ENCODE measurements at regions not wholly inside any gene's neighbourhood (a gene's known extent, or its start where the extent isn't known, plus 50 kb on each side); places are given as distances from the start of the nearest gene placed in this dataset.

GRCh38 chr2:18924386-18924785 lies 335.0 kb upstream of the NT5C1B start:
- DNase-seq: no peak

GRCh38 chr2:18922276-18922675 lies 332.9 kb upstream of the NT5C1B start:
- no peak for DNase-seq

GRCh38 chr2:18918280-18918679 lies 328.9 kb upstream of the NT5C1B start:
- no peak for DNase-seq

DNA sequence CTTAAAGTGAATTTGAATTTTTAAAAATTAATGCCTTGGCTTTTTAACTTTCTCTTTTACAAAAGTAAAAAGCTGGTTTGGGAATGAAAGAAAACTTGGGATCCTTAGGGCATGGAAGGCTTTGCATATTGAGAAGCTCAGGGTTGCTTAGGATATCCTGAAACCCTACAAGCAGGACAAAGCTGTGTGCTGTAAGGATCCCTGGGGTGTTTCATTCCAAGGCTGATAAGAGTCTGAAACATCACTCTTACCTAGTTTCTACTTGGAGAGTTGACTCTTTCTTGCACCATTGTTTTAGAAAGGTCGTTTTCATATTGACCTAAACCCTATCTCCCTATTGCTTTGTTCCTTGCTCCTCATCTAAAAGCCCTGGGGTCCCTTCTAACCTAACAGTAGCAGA lies 325.9 kb upstream of the NT5C1B start:
- DNase-seq: no peak

DNA sequence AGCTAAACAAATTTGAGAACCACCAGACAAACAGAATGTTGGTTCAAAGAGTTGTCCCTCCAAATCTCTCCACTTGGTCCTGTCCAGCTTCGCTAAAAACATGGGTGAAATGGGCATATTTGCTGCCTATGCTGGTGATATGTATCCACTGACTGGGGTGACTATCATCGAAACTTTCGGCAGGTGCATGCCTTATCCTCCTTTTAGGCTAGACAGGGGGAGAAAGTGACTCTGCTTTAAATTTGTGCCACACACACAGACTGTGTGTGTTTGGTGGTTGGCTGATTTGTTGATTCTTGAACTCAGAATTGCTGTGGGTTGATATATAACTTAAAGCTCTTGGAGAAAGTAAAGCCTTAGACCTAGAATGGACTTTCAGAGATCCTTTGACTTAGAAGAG lies 324.1 kb upstream of the NT5C1B start:
- DNase-seq: no peak

DNA sequence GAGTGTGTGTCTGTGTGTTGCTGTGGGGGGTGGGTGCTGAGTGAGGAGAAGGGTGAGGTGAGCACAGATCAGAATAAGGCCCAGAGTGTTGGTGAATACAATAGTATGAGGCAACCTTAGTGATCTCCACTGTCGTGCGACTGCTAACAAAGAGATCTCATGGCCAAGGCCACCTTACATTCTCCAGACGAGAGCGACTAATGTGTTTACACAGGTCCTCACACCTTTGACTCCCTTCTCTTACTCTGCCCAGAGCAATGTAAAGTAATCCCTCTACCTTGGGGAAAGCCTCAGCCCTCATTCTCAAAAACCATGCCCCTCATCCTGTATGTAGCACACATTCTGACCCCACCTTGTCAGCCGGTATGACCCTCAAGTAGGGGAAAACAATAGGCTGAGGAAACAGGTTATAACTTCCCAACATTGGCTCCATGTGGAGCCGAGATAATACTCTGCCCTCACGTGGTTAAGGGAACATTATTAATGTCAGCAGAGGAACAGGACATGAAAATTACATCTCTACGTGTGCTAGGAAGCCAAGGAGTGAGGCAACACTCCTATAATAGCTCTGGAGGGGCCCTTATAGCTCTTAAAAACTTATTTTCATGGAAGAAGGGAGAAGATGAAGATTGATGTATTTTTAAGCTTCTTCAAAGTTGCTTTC lies 323.0 kb upstream of the NT5C1B start:
- DNase-seq: no peak

DNA sequence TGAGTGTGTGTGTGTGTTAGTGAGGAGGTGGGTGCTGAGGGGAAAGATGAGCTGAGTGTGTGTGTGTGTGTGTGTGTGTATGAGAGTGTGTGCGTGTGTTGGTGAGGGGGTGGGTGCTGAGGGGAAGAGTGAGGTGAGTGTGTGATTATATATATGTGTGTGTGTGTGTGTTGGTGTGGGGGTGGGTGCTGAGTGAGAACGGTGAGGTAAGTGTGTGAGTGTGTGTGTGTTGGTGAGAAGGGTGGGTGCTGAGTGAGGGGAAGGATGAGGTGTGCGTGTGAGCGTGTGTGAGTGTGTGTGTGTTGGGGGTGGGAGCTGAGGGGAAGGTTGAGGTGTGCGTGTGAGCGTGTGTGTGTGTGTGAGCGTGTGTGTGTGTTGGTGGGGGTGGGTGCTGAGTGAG lies 322.0 kb upstream of the NT5C1B start:
- no peak for DNase-seq

DNA sequence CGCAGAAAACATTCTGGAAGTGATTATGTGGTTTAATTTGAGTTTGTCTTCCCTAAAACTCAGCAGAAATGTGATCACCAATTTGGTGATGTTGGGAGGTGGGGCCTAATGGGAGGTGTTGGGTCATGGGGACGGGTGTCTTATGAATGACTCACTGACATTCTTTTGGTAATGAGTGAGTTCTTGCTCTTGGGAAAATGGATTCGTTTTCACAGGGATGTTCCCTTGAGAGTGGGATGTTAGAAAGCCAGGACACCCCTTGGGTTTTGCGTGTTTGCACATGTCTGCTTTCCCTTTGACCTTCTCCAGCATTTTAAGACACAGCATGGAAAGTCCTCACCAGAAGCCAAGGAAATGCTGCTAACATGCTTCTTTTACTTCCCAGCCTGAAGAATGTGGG lies 321.5 kb upstream of the NT5C1B start:
- no peak for DNase-seq

GRCh38 chr2:18907937-18908336 lies 318.6 kb upstream of the NT5C1B start:
- DNase-seq: no peak

DNA sequence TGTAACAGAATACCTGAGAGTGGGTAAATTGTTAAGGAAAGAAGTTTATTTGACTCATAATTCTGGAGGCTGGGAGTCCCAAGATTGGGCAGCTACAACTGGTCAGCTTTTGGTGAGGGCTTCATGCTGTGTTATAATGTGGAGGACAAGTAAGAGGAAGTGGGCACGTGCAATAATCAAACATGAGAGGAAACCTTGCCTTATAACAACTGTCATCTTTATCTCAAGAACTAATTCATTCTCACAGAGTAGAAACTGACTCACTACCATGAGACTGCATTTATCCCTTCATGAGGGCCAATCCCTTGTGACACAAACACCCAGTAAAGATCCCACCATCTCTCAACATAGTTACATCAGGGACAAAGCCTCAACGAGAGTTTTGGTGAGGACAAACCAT lies 318.1 kb upstream of the NT5C1B start:
- DNase-seq: no peak

DNA sequence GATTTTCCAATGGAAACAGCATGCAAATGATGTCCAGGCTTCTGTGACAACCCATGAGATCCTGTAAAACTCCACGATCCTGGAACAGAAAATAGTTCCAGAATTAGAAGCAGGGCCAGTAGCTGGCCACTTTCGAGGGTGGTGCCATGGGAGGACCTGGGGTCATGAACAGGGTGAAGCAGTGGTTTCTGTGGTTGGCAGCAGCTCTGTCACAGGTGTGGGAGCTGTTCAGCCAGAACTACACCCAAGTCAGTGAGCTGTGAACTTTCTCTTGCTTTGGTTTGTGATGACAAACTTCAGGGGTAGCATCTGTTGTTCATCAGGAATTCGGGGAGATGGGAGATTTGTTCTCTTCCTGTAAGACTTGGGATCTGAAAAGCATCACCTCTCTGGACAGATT lies 314.4 kb upstream of the NT5C1B start:
- no peak for DNase-seq

- no peak for DNase-seq
Observed at GRCh38 chr2:18901242-18901641, 311.9 kb upstream of the NT5C1B start.

GRCh38 chr2:18900691-18901141 lies 311.3 kb upstream of the NT5C1B start:
- DNase-seq: no peak

GRCh38 chr2:18899725-18900124 lies 310.4 kb upstream of the NT5C1B start:
- no peak for DNase-seq

DNA sequence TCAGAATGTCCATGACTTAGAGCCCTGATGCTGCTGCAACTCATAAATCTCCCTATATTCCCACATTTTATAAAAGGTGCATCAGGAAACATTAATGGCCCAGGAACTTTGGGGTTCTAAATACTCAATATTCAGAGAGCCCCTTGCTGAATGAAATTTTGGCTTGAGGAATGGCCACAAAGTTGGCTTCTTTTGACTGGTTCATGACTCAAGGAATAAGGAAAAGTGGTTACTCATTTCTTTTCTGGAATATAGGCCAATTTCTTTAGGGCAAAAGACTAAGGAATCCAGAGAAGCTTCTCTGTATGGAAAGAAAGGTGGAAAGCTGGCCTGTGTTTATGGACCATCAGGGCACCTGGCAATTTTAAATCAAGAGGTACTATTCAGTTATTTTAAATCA lies 308.9 kb upstream of the NT5C1B start:
- DNase-seq: no peak

GRCh38 chr2:18896125-18896764 lies 306.9 kb upstream of the NT5C1B start:
- no peak for DNase-seq

DNA sequence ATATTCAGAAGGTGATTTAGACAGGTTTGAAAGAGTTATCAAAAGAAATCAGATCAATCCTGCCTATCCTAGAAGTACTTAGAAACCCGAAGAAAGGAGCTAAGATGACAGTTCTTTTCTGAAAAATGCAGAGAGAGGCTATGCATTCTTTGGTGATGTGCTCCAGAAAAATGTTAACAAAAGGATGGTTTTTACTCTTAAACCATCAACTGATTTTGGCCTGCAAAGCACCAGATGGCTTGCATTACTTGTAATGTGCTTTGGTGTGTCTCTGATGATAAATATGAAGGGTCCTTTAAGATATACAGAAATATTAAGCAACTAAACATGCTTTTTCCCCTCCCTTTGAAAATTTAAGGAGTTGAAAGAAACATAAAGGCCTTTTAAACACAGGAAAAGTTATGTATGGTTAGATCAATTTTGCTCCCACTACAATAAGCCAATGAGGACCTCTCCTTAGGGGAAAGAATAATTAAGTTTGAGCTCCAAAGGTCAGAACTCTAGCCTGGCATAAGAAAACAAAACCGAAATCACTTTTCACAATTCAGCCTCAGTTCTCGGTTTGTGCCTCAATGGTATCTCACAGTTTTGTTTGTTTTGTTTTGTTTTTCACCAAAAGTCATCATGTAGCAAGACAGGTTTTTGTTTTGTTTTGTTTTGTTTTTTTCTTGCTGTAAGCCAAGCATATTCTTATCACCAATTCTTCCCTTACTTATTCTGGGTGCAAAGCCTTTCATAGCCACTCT lies 302.4 kb upstream of the NT5C1B start:
- no peak for DNase-seq

DNA sequence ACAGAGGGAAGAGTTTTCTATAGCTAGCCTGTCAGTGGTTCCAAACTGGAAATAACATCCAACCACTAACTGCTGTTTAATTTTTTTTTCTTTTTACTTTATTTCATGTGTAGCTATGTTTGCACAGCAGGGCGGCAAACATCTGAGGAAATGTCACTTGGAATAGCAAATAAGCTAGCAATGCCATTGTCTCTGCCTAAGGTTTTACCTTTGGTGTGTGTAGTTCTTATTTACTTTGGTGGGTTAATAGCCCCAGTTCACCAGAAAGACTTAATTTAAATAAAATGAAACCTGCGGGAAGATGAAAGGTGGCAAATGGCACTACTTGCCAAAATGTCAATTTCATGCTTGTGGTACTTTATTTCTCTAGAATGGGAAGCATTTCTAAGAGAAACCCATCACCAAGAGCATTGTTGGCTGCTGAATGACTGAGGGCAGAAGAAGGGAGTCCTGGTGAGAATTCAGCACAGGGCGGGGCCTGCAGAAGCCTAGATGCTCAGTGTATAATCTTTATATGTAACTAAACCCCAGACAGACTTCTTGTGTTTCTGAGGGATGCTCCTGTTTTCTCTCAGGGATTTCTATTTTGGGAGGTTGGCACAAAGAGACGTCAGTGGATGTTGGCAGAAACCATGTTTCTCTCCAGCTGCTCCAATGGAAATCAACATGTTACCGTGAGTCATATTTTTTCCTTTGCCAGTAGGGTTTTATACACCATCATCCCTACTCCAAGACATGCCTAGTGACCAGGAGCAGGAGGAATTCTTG lies 300.4 kb upstream of the NT5C1B start:
- DNase-seq: no peak

- no peak for DNase-seq
Observed at GRCh38 chr2:18885457-18885856, 296.1 kb upstream of the NT5C1B start.

DNA sequence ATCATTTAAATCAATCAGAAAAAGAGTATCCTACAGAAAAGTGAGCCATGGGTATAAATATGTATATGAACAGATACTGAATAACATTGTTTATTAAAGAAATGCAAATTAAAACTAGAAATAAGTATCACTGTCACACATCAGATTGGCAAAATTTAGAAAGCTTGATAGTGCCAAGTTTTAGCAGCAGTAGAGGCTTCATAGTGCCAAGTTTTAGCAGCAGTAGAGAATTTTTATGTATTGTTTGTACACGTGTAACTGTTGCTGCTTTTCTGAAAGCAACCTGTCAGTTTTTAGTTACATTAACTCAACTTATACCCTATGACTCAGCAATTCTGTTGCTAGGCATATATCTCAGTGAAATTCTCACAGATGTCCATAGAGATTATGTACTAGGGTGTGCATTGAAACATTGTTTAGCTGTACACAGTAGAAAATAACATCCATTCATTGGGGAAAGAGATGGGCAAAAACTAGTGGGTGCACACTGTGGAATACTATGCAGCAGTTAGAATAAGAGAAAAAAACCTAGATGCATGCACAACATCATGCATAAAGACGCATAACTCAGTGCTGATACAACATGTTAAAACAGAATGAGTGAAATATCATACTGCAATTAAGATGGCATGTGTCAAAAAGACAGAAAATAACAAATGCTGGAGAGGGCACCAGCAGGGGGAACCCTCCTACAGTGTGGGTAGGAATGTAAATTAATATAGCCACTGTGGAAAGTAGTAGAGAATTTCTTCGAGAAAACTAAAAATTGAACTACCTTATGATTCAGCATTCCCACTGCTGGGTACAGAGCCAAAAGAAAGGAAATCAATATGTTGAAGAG lies 294.5 kb upstream of the NT5C1B start:
- DNase-seq: no peak

GRCh38 chr2:18871430-18871829 lies 282.1 kb upstream of the NT5C1B start:
- DNase-seq: no peak

DNA sequence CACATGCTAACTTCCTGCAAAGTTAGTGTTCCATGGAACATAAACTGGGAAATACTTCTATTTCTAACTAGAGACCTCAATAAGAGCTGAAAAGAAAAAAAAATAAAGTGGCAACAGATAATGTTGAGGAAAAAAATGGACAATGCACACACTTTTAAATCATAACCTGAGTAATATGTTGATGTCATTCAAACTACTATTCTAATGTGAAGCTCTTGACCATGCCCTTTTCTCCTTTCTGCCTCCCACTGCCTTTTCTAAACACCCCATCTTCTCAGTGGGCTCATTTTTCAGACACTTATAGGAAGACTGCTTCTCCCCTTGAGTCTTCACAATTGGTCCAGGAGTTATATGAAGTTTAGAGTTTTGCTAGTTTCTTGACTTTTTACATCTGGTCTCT lies 280.9 kb upstream of the NT5C1B start:
- DNase-seq: no peak

- no peak for DNase-seq
Observed at GRCh38 chr2:18861951-18862350, 272.6 kb upstream of the NT5C1B start.

All from stimulated activated naive CD4-positive, alpha-beta T cell (primary cell).